Panc1 (cell line): ENCODE measurements at regions not wholly inside any gene's neighbourhood (a gene's known extent, or its start where the extent isn't known, plus 50 kb on each side); places are given as distances from the start of the nearest gene placed in this dataset.

Source experiments
- ATAC-seq: fragments of 200-7000 bp; cut with Tn5 transposase; 2 replicates; pipeline ENCODE4 v1.9.1; 2020; ENCODE audit warnings: mild to moderate bottlenecking, moderate library complexity
- BruUV-seq: library from RNA; stranded (reverse); fragments of 400-500 nt; replicated peaks from 2 replicates; lab custom pipeline; 2021; lab: Mats Ljungman, UMichigan
- CTCF ChIA-PET: fragments of 300-600 bp; sonication (Branson Sonifier 250); formaldehyde crosslinking; loops from one replicate; lab custom pipeline; 2022; ENCODE audit warnings: antibody characterized with exemption; lab: Charles Lee
- POLR2A ChIA-PET: fragments of 300-600 bp; sonication (Branson Sonifier 250); formaldehyde crosslinking; loops from one replicate; lab custom pipeline; 2022; ENCODE audit warnings: antibody characterized with exemption; lab: Charles Lee
- DNase-seq: peaks from one replicate; pipeline ENCODE4 v3.0.0-alpha.2; 2010; ENCODE audit warnings: low read depth, low spot score
- H3K27ac ChIP-seq: 2 replicates; pipeline ENCODE4 v1.5.1; 2011; ENCODE audit warnings: mild to moderate bottlenecking, low read length, inconsistent platforms
- H3K27me3 ChIP-seq: fragments of 200-500 bp; sonication (Bioruptor generic); 2 replicates; pipeline ENCODE4 v1.6.0; 2014; ENCODE audit warnings: low read length, inconsistent platforms; ENCODE audit not compliant: control insufficient read depth, insufficient read depth
- H3K36me3 ChIP-seq: fragments of 200-500 bp; sonication (Bioruptor generic); 2 replicates; pipeline ENCODE4 v1.5.1; 2014; ENCODE audit warnings: inconsistent platforms, mild to moderate bottlenecking, low read length, moderate library complexity; ENCODE audit not compliant: control insufficient read depth, insufficient read depth
- H3K4me1 ChIP-seq: 2 replicates; pipeline ENCODE4 v1.5.1; 2011; ENCODE audit warnings: inconsistent platforms, mild to moderate bottlenecking, low read length, moderate library complexity; ENCODE audit not compliant: control insufficient read depth, insufficient read depth
- H3K4me3 ChIP-seq, 2 experiments: 2 replicates each; pipeline ENCODE4 v1.5.1; 2011 to 2012; ENCODE audit warnings: low read depth in 2 of 2, low read length in 2 of 2, mild to moderate bottlenecking in 2 of 2, inconsistent platforms in 1 of 2, moderate library complexity in 1 of 2
- H3K9me3 ChIP-seq: fragments of 200-500 bp; sonication (Bioruptor generic); 2 replicates; pipeline ENCODE4 v1.5.1; 2014; ENCODE audit warnings: low read depth, mild to moderate bottlenecking, inconsistent platforms, low read length, moderate library complexity; ENCODE audit not compliant: control insufficient read depth, insufficient read depth
- POLR2AphosphoS5 ChIP-seq: IDR thresholded peaks from 2 replicates; pipeline ENCODE4 v1.6.1; 2012; ENCODE audit warnings: mild to moderate bottlenecking, low read depth, low read length, moderate library complexity
- SIN3A ChIP-seq: IDR thresholded peaks from 2 replicates; pipeline ENCODE4 v1.6.1; 2012; ENCODE audit warnings: low read depth, mild to moderate bottlenecking, low read length, moderate library complexity, borderline replicate concordance; ENCODE audit not compliant: insufficient read depth
- TCF7L2 ChIP-seq: IDR thresholded peaks from 2 replicates; pipeline ENCODE4 v1.6.1; 2011; ENCODE audit warnings: mild to moderate bottlenecking, low read depth, low read length, inconsistent platforms
- in situ Hi-C: cut with HindIII; loops from 2 replicates; pipeline ENCODE4 v1.10.0; 2016; ENCODE audit warnings: low sequenced_read_pairs, low pct_unique_long_range_greater_than_20kb
- intact Hi-C: fragments of 100-400 bp; cut with micrococcal nuclease; formaldehyde crosslinking; loops from one replicate; pipeline ENCODE4 v1.10.0; 2022; ENCODE audit not compliant: unreplicated experiment
- TF ChIP-seq, protein P1 (sequence below), 2 experiments: IDR thresholded peaks; 2 replicates each; pipeline ENCODE4 v1.6.1; 2011 to 2012; ENCODE audit warnings: low read depth in 2 of 2, control low read depth in 1 of 2, low read length in 1 of 2, mild to moderate bottlenecking in 1 of 2, moderate library complexity in 1 of 2; ENCODE audit not compliant: insufficient read depth in 1 of 2
- TF ChIP-seq, protein P2 (sequence below): fragments of 450-650 bp; IDR thresholded peaks from 2 replicates; pipeline ENCODE4 v1.5.1; 2017; ENCODE audit warnings: mild to moderate bottlenecking

DNA sequence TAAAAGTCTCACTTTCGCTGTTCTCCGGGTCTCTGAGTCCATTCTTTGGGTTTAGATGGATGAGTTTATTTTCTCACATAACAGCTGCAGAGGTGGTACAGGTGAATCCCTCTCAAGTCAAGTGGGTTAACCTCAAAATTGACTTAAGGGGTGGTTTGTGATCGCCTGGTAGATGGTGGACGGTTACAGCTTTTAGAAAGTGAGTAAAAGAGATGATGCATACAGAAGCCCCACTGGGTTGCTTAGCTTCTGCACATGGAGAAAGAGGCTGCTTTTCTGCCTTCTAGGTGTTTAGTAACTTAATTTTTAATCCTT, 146.7 kb downstream of the TRIM27 start:
- no TSS peak for BruUV-seq
- DNase-seq (no peak), ATAC-seq (no peak)
- H3K27ac ChIP-seq = no peak overlapping the region
- intact Hi-C loops = no loop called here
- TF ChIP-seq POLR2AphosphoS5 = no peak
- TF ChIP-seq, protein P1, sequence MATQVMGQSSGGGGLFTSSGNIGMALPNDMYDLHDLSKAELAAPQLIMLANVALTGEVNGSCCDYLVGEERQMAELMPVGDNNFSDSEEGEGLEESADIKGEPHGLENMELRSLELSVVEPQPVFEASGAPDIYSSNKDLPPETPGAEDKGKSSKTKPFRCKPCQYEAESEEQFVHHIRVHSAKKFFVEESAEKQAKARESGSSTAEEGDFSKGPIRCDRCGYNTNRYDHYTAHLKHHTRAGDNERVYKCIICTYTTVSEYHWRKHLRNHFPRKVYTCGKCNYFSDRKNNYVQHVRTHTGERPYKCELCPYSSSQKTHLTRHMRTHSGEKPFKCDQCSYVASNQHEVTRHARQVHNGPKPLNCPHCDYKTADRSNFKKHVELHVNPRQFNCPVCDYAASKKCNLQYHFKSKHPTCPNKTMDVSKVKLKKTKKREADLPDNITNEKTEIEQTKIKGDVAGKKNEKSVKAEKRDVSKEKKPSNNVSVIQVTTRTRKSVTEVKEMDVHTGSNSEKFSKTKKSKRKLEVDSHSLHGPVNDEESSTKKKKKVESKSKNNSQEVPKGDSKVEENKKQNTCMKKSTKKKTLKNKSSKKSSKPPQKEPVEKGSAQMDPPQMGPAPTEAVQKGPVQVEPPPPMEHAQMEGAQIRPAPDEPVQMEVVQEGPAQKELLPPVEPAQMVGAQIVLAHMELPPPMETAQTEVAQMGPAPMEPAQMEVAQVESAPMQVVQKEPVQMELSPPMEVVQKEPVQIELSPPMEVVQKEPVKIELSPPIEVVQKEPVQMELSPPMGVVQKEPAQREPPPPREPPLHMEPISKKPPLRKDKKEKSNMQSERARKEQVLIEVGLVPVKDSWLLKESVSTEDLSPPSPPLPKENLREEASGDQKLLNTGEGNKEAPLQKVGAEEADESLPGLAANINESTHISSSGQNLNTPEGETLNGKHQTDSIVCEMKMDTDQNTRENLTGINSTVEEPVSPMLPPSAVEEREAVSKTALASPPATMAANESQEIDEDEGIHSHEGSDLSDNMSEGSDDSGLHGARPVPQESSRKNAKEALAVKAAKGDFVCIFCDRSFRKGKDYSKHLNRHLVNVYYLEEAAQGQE (IDR thresholded peaks at IDR 0.05; ENCODE audit: insufficient read depth in 1 of 2, low read depth in 2 of 2, low read length in 1 of 2) = no peak
- TF ChIP-seq, protein P2, sequence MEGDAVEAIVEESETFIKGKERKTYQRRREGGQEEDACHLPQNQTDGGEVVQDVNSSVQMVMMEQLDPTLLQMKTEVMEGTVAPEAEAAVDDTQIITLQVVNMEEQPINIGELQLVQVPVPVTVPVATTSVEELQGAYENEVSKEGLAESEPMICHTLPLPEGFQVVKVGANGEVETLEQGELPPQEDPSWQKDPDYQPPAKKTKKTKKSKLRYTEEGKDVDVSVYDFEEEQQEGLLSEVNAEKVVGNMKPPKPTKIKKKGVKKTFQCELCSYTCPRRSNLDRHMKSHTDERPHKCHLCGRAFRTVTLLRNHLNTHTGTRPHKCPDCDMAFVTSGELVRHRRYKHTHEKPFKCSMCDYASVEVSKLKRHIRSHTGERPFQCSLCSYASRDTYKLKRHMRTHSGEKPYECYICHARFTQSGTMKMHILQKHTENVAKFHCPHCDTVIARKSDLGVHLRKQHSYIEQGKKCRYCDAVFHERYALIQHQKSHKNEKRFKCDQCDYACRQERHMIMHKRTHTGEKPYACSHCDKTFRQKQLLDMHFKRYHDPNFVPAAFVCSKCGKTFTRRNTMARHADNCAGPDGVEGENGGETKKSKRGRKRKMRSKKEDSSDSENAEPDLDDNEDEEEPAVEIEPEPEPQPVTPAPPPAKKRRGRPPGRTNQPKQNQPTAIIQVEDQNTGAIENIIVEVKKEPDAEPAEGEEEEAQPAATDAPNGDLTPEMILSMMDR = no peak
- no peak for TF ChIP-seq SIN3A
- no peak for TF ChIP-seq TCF7L2
- ChIA-PET CTCF (interaction anchor here (0.6 kb wide), 1 partner anchor 48 kb away, joined by 4 read pairs; no protein-coding TSS in a partner anchor), POLR2A (no interaction called here)
- H3K36me3 ChIP-seq = no peaks in the 10 kb centered on the region
- peaks cover 14% of the 10 kb centered on the region for H3K4me1 ChIP-seq
- H3K9me3 ChIP-seq = no peaks in the 10 kb centered on the region
- H3K27me3 ChIP-seq = no peaks in the 10 kb centered on the region
- H3K4me3 ChIP-seq = peak overlapping the region; percentile 8 to 44; a peak in 3 of 4 replicates
- in situ Hi-C loops = no loop called here

DNA sequence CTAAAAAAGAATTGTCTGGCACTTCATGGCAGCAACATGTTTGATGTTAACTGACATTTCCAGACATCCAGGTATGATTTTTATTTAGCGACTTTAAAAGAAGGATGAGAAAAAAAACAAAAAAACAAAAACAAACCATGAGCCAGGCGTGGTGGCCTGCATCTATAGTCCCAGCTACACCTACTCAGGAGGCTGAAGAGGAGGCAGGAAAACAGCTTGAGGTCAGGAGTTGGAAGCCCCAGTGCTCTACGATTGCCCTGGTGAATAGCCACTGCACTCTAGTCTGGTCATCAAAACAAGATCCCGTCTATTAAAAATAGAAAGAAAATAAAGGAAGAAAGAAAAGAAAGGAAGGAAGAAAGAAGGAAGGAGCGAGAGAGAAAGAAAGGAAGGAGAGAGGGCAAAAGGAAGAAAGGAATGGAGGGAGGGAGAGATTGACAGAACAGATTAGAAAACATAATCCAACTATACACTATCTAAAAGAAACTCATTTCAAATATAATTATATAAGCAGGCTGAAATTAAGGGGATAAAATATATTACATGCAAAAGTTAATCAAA, 141.6 kb downstream of the TRIM27 start:
- CTCF ChIA-PET = no interaction called here
- H3K27me3 ChIP-seq = peaks cover 2% of the 10 kb centered on the region; the same call in 1 of the 2 replicates
- no peaks in the 10 kb centered on the region for H3K36me3 ChIP-seq
- DNase-seq (no peak), ATAC-seq (0 out of 2 replicates have a peak, but pooled peaks have one; percentile 68)
- peak overlapping the region; percentile 37 for H3K27ac ChIP-seq
- no TSS peak for BruUV-seq
- no peaks in the 10 kb centered on the region for H3K9me3 ChIP-seq
- POLR2A ChIA-PET = no interaction called here
- TF ChIP-seq TCF7L2 (no peak), SIN3A (no peak), POLR2AphosphoS5 (no peak)
- TF ChIP-seq, protein P2 = no peak
- TF ChIP-seq, protein P1 (IDR thresholded peaks at IDR 0.05; ENCODE audit: insufficient read depth in 1 of 2, low read depth in 2 of 2, low read length in 1 of 2) = no peak
- H3K4me1 ChIP-seq = peaks cover 5% of the 10 kb centered on the region; the same call in 1 of the 2 replicates
- intact Hi-C loops = no loop called here
- in situ Hi-C loops = no loop called here
- H3K4me3 ChIP-seq = peak overlapping the region; percentile 38 to 50
